Stimulated activated CD4-positive, alpha-beta T cell treated with anti-CD3 and anti-CD28 coated beads, Interleukin-1b, Interleukin-23, amount 100 ng/mL, for 1 hour (primary cell): ENCODE measurements at regions not wholly inside any gene's neighbourhood (a gene's known extent, or its start where the extent isn't known, plus 50 kb on each side); places are given as distances from the start of the nearest gene placed in this dataset.
"Not testable (repeated sequence)": the region's sequence is repeated elsewhere in the genome, so short reads cannot be mapped to it uniquely, and the experiment has no call there.

ENCODE experiments used
- DNase-seq, 2 donors: peaks; one replicate each; pipeline ENCODE4 v3.0.0-alpha.2; 2020; ENCODE audit warnings: low read depth in 2 of 2

- DNase-seq = not testable (repeated sequence)
Measured at GRCh38 chr13:22881721-22882608, 298.8 kb upstream of the SGCG start.

GRCh38 chr13:22883262-22883840, 297.4 kb upstream of the SGCG start:
- DNase-seq = no peak

- DNase-seq = no peak
Measured at GRCh38 chr13:22883956-22884355, 296.8 kb upstream of the SGCG start.

GRCh38 chr13:22886061-22886460, 294.7 kb upstream of the SGCG start:
- DNase-seq = not testable (repeated sequence)

GRCh38 chr13:22889376-22889775, 291.4 kb upstream of the SGCG start:
- not testable (repeated sequence) for DNase-seq

GRCh38 chr13:22893204-22893603, 287.6 kb upstream of the SGCG start:
- DNase-seq = no peak

GRCh38 chr13:22893777-22894176, 287.0 kb upstream of the SGCG start:
- no peak for DNase-seq

GRCh38 chr13:22897571-22898314, 283.0 kb upstream of the SGCG start:
- no peak for DNase-seq

- not testable (repeated sequence) for DNase-seq
Measured at GRCh38 chr13:22900416-22900951, 280.3 kb upstream of the SGCG start.

GRCh38 chr13:22903301-22903700, 277.5 kb upstream of the SGCG start:
- no peak for DNase-seq

- DNase-seq = no peak
Measured at GRCh38 chr13:22903925-22904324, 276.9 kb upstream of the SGCG start.

GRCh38 chr13:22915442-22916082, 265.2 kb upstream of the SGCG start:
- DNase-seq = no peak

GRCh38 chr13:22916276-22916675, 264.5 kb upstream of the SGCG start:
- DNase-seq = not testable (repeated sequence)

GRCh38 chr13:22925881-22926747, 254.7 kb upstream of the SGCG start:
- DNase-seq = no peak

GRCh38 chr13:22926748-22927400, 253.9 kb upstream of the SGCG start:
- DNase-seq = no peak

GRCh38 chr13:22927845-22928244, 252.9 kb upstream of the SGCG start:
- not testable (repeated sequence) for DNase-seq

GRCh38 chr13:22929381-22930126, 251.2 kb upstream of the SGCG start:
- DNase-seq = no peak

GRCh38 chr13:22931576-22931975, 249.2 kb upstream of the SGCG start:
- no peak for DNase-seq

GRCh38 chr13:22932632-22933412, 248.0 kb upstream of the SGCG start:
- DNase-seq = not testable (repeated sequence)
